DMS79 treated with DMSO at 0.1 percent for 48 hours (cell line): ENCODE measurements at regions not wholly inside any gene's neighbourhood (a gene's known extent, or its start where the extent isn't known, plus 50 kb on each side); places are given as distances from the start of the nearest gene placed in this dataset.

Experiments
- DNase-seq: peaks from one replicate; lab custom pipeline; 2025; lab: John Stamatoyannopoulos, UW

- peak; percentile 61 for DNase-seq
Measured at GRCh38 chr10:25113191-25114035, 61.4 kb upstream of the GPR158 start.

DNA sequence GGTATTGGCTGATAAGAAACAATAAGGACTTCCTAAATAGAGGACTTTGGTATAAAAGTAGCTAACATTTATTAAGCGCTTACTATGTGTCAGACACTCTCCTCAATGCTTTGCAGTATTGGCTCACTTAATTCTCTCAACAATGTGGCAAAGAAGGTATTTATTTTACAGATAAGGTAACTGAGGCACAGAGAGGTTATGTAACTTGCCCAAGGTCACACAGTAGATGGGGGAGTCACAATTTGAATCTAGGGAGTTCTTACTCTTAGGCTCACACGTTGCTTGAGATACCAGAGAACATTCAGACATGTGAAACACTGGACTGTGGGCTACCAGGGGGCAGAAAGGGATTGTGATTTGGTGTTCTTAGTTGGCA lies 60.8 kb upstream of the GPR158 start:
- DNase-seq = no peak

- no peak for DNase-seq
Measured at GRCh38 chr10:25117757-25118156, 57.0 kb upstream of the GPR158 start.

DNA sequence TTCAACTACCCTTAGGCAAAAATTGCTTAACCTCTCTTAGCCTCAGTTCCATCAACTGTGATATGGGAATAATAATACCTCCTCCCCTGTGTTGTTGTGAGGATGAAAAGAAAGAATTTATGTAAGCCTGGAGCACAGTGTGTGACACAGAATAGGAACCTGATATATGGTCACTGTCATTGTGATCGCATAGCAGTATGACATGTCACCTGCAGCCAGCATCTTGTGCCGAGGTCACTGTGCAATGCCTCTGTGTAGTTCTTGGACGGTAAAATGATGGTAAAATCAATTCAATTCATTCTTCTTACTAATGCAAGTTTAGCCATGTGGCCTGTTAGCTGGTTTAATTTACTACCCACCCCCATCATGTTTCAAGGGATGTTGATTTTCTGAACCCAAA lies 54.6 kb upstream of the GPR158 start:
- no peak for DNase-seq
